DND-41 (cell line): ENCODE measurements at regions not wholly inside any gene's neighbourhood (a gene's known extent, or its start where the extent isn't known, plus 50 kb on each side); places are given as distances from the start of the nearest gene placed in this dataset.

ENCODE experiments used
- EZH2 ChIP-seq: IDR thresholded peaks from 3 replicates; pipeline ENCODE4 v1.6.1; 2012; ENCODE audit warnings: borderline replicate concordance, low read depth, mild to moderate bottlenecking, moderate library complexity, low read length, inconsistent platforms; ENCODE audit not compliant: severe bottlenecking
- TF ChIP-seq, protein P1 (sequence below): IDR thresholded peaks from 2 replicates; pipeline ENCODE4 v1.5.1; 2012; ENCODE audit warnings: borderline replicate concordance, low read length, moderate library complexity, mild to moderate bottlenecking; ENCODE audit not compliant: poor library complexity, severe bottlenecking; ENCODE audit errors: extremely low read depth

DNA sequence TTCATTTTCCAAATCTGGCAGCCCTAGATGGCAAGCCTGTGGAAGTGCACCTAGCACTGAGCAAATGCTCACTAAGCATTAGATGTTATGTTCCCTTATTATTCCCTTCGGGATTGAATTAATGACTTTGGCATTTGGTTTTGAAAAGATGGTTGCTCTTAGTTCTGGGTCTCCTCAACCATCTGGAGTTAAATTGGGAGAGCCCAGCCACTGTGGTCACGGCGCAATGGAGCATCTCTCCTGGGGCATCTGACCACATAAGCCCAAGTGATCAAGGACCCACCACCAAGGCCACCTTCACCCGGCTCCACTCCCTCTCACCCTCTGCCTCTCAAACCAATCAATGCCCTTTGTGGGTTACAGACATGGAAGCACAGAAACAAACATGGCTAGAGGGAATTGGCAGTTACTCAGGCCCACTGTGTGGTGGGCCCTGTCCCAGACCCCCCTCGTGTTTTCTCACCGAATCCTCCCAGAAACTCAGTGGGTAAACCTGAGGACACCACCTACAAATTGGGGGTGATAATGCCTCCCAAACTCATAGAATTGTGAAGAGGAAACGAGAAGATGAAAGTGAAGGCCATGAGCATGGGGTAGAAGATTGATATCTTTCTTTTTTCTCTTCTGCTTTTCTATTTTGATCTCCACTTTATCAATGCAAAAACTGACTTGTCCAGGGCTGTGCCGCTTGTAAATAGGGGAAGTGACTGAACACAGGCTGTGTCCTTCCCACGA, 52.2 kb downstream of the IRAG1 start:
- TF ChIP-seq, protein P1, sequence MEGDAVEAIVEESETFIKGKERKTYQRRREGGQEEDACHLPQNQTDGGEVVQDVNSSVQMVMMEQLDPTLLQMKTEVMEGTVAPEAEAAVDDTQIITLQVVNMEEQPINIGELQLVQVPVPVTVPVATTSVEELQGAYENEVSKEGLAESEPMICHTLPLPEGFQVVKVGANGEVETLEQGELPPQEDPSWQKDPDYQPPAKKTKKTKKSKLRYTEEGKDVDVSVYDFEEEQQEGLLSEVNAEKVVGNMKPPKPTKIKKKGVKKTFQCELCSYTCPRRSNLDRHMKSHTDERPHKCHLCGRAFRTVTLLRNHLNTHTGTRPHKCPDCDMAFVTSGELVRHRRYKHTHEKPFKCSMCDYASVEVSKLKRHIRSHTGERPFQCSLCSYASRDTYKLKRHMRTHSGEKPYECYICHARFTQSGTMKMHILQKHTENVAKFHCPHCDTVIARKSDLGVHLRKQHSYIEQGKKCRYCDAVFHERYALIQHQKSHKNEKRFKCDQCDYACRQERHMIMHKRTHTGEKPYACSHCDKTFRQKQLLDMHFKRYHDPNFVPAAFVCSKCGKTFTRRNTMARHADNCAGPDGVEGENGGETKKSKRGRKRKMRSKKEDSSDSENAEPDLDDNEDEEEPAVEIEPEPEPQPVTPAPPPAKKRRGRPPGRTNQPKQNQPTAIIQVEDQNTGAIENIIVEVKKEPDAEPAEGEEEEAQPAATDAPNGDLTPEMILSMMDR: no peak
- no peak for TF ChIP-seq EZH2
